ENCODE measurements at regions not wholly inside any gene's neighbourhood (a gene's known extent, or its start where the extent isn't known, plus 50 kb on each side); places are given as distances from the start of the nearest gene placed in this dataset.

GRCh38 chr16:26651464-26651863 lies 415.3 kb upstream of the C16orf82 start:
- intact Hi-C loops (cut with DNase I): no loop called here
- 73 to 89% methylated on average over 2 of the region's 2 CpGs for WGBS, 2 donors
- Histone ChIP-seq H3K4me3 (replicated peaks in 1 of 3) (no peak overlapping the region), H3K36me3 (no peaks in the 10 kb centered on the region), H3K4me1 (no peaks in the 10 kb centered on the region), H3K9me3 (no peaks in the 10 kb centered on the region), H3K27me3 (no peaks in the 10 kb centered on the region), H3K27ac (no peak overlapping the region)
- no peak for TF ChIP-seq CTCF (IDR thresholded peaks at IDR 0.05)
- TF ChIP-seq POLR2A (IDR thresholded peaks at IDR 0.05): no peak
- DNase-seq: no peak

- no peaks in the 10 kb centered on the region for H3K36me3 ChIP-seq
- H3K27me3 ChIP-seq: no peaks in the 10 kb centered on the region
- H3K4me3 ChIP-seq (replicated peaks in 1 of 3): no peak overlapping the region
- WGBS, 2 donors: 87 to 92% methylated on average over 1 of the region's 1 CpG
- intact Hi-C loops (cut with DNase I): no loop called here
- DNase-seq: no peak
- H3K9me3 ChIP-seq: no peaks in the 10 kb centered on the region
- no peak for TF ChIP-seq CTCF (IDR thresholded peaks at IDR 0.05)
- no peak for TF ChIP-seq POLR2A (IDR thresholded peaks at IDR 0.05)
- H3K27ac ChIP-seq: no peak overlapping the region
- no peaks in the 10 kb centered on the region for H3K4me1 ChIP-seq
Measured at GRCh38 chr16:26651884-26652283, 414.8 kb upstream of the C16orf82 start.

- no peaks in the 10 kb centered on the region for H3K36me3 ChIP-seq
- H3K27ac ChIP-seq: no peak overlapping the region
- TF ChIP-seq POLR2A (IDR thresholded peaks at IDR 0.05) (no peak), CTCF (IDR thresholded peaks at IDR 0.05) (no peak)
- no peak overlapping the region for H3K4me3 ChIP-seq (replicated peaks in 1 of 3)
- no peaks in the 10 kb centered on the region for H3K27me3 ChIP-seq
- 76 to 77% methylated on average over 2 of the region's 2 CpGs for WGBS, 2 donors
- H3K4me1 ChIP-seq: no peaks in the 10 kb centered on the region
- intact Hi-C loops (cut with DNase I): no loop called here
- no peaks in the 10 kb centered on the region for H3K9me3 ChIP-seq
- no peak for DNase-seq
Measured at GRCh38 chr16:26658486-26658885, 408.2 kb upstream of the C16orf82 start.

GRCh38 chr16:26658915-26659314 lies 407.8 kb upstream of the C16orf82 start:
- Histone ChIP-seq H3K27ac (no peak overlapping the region), H3K27me3 (no peaks in the 10 kb centered on the region), H3K4me1 (no peaks in the 10 kb centered on the region), H3K9me3 (no peaks in the 10 kb centered on the region), H3K4me3 (replicated peaks in 1 of 3) (no peak overlapping the region), H3K36me3 (no peaks in the 10 kb centered on the region)
- 70% methylated on average over 2 of the region's 2 CpGs for WGBS, 2 donors
- intact Hi-C loops (cut with DNase I): no loop called here
- TF ChIP-seq POLR2A (IDR thresholded peaks at IDR 0.05) (no peak), CTCF (IDR thresholded peaks at IDR 0.05) (no peak)
- no peak for DNase-seq

- H3K36me3 ChIP-seq: no peaks in the 10 kb centered on the region
- H3K27me3 ChIP-seq: no peaks in the 10 kb centered on the region
- TF ChIP-seq CTCF (IDR thresholded peaks at IDR 0.05) (no peak), POLR2A (IDR thresholded peaks at IDR 0.05) (no peak)
- 75 to 80% methylated on average over 4 of the region's 4 CpGs for WGBS, 2 donors
- H3K27ac ChIP-seq: no peak overlapping the region
- no peaks in the 10 kb centered on the region for H3K4me1 ChIP-seq
- intact Hi-C loops (cut with DNase I): no loop called here
- no peaks in the 10 kb centered on the region for H3K9me3 ChIP-seq
- DNase-seq: no peak
- no peak overlapping the region for H3K4me3 ChIP-seq (replicated peaks in 1 of 3)
Measured at GRCh38 chr16:26664086-26664485, 402.6 kb upstream of the C16orf82 start.
